B cell (primary cell): ENCODE measurements at regions not wholly inside any gene's neighbourhood (a gene's known extent, or its start where the extent isn't known, plus 50 kb on each side); places are given as distances from the start of the nearest gene placed in this dataset.

ENCODE experiments used
- ATAC-seq: fragments of 200-7000 bp; cut with Tn5 transposase; one replicate; pipeline ENCODE4 v1.10.0; 2021; ENCODE audit warnings: low read depth, mild to moderate bottlenecking, moderate number of reproducible peaks, moderate library complexity
- CTCF ChIA-PET: fragments of 350-600 bp; sonication (Branson Sonifier 250); formaldehyde crosslinking; loops from one replicate; lab custom pipeline; 2021; ENCODE audit warnings: antibody characterized with exemption, inconsistent platforms; lab: Charles Lee
- POLR2A ChIA-PET: fragments of 350-600 bp; sonication (Branson Sonifier 250); formaldehyde crosslinking; loops from one replicate; lab custom pipeline; 2021; ENCODE audit warnings: antibody characterized with exemption; lab: Charles Lee
- DNase-seq: peaks from one replicate; pipeline ENCODE4 v3.0.0; 2013
- H2AFZ ChIP-seq: 2 replicates; pipeline ENCODE4 v1.6.1; 2012; ENCODE audit warnings: mild to moderate bottlenecking, low read depth, low read length; ENCODE audit not compliant: insufficient read depth, poor library complexity, severe bottlenecking
- H3K27ac ChIP-seq, 2 donors: 1 replicate in 1 of 2; 2 replicates in 1 of 2; pipeline ENCODE4 v1.5.1; 2012 to 2013; ENCODE audit warnings: low read length in 2 of 2, mild to moderate bottlenecking in 2 of 2, moderate library complexity in 1 of 2
- H3K27me3 ChIP-seq, 4 experiments: fragments of 200-600 bp in 1 of 4; sonication (generic) in 1 of 4; replicated peaks in 1 of 4; 1 replicate in 2 of 4; 2 replicates in 2 of 4; pipeline versions ENCODE4 v1.6.1 to v1.7.0; 2013 to 2016; ENCODE audit warnings: low read length in 3 of 4, mild to moderate bottlenecking in 2 of 4, mixed read lengths in 1 of 4, moderate library complexity in 1 of 4; ENCODE audit not compliant: insufficient read depth in 4 of 4, control insufficient read depth in 3 of 4; ENCODE audit errors: control extremely low read depth in 1 of 4
- H3K36me3 ChIP-seq, 2 experiments: replicated peaks in 1 of 2; 1 replicate in 1 of 2; 2 replicates in 1 of 2; pipeline versions ENCODE4 v1.6.1 to v1.7.1; 2013; ENCODE audit warnings: low read length in 1 of 2; ENCODE audit not compliant: insufficient read depth in 2 of 2, control insufficient read depth in 1 of 2; ENCODE audit errors: control extremely low read depth in 1 of 2, extremely low read depth in 1 of 2
- H3K4me1 ChIP-seq, 2 donors: fragments of 200-600 bp in 1 of 2; sonication (generic) in 1 of 2; 1 replicate in 1 of 2; 2 replicates in 1 of 2; pipeline versions ENCODE4 v1.5.1 to v1.6.1; 2013 to 2017; ENCODE audit warnings: low read length in 2 of 2; ENCODE audit not compliant: control insufficient read depth in 2 of 2, insufficient read depth in 2 of 2
- H3K4me2 ChIP-seq: replicated peaks from 2 replicates; pipeline ENCODE3; 2012; ENCODE audit warnings: mild to moderate bottlenecking, low read depth, low read length; ENCODE audit not compliant: poor library complexity, severe bottlenecking
- H3K4me3 ChIP-seq, 5 experiments: fragments of 200-600 bp in 1 of 5; sonication (generic) in 1 of 5; 1 replicate in 3 of 5; 2 replicates in 2 of 5; pipeline versions ENCODE4 v1.5.1 to v1.7.0; 2011 to 2016; ENCODE audit warnings: low read length in 4 of 5, mild to moderate bottlenecking in 4 of 5, low read depth in 2 of 5, control low read depth in 1 of 5, moderate library complexity in 1 of 5; ENCODE audit not compliant: insufficient read depth in 1 of 5; ENCODE audit errors: control extremely low read depth in 1 of 5, extremely low read depth in 1 of 5
- H3K79me2 ChIP-seq: fragments of 200-600 bp; sonication (generic); one replicate; pipeline ENCODE4 v1.6.0; 2016; ENCODE audit warnings: low read length; ENCODE audit not compliant: control insufficient read depth, insufficient read depth
- H3K9ac ChIP-seq: fragments of 200-600 bp; sonication (generic); 2 replicates; pipeline ENCODE4 v1.6.1; 2017; ENCODE audit warnings: mild to moderate bottlenecking, low read length, moderate library complexity
- H3K9me3 ChIP-seq, 3 donors: one replicate each; pipeline versions ENCODE4 v1.6.1 to v1.7.1; 2013; ENCODE audit warnings: low read length in 2 of 3; ENCODE audit not compliant: control insufficient read depth in 2 of 3, insufficient read depth in 1 of 3; ENCODE audit errors: control extremely low read depth in 1 of 3
- H4K20me1 ChIP-seq: 2 replicates; pipeline ENCODE4 v1.6.0; 2012; ENCODE audit warnings: mild to moderate bottlenecking, low read length; ENCODE audit not compliant: insufficient read depth, control insufficient read depth, poor library complexity, severe bottlenecking
- H3K27ac Mint-ChIP-seq: one replicate; pipeline ENCODE4 v1.8.0; 2021; ENCODE audit warnings: mixed read lengths
- H3K27me3 Mint-ChIP-seq: one replicate; pipeline ENCODE4 v1.8.0; 2021; ENCODE audit warnings: mixed read lengths
- H3K4me1 Mint-ChIP-seq: one replicate; pipeline ENCODE4 v1.8.0; 2021; ENCODE audit warnings: mixed read lengths
- H3K4me3 Mint-ChIP-seq: one replicate; pipeline ENCODE4 v1.8.0; 2021; ENCODE audit warnings: mixed read lengths
- H3K9me3 Mint-ChIP-seq: one replicate; pipeline ENCODE4 v1.8.0; 2022; ENCODE audit warnings: mixed read lengths; ENCODE audit not compliant: insufficient read depth
- CTCF ChIP-seq: fragments of 200-600 bp; IDR thresholded peaks from one replicate; pipeline ENCODE4 v1.8.0; 2022; ENCODE audit warnings: antibody characterized with exemption, mild to moderate bottlenecking
- EZH2 ChIP-seq: IDR thresholded peaks from 2 replicates; pipeline ENCODE4 v1.6.1; 2012; ENCODE audit warnings: borderline replicate concordance, low read depth, mild to moderate bottlenecking, moderate library complexity, low read length; ENCODE audit not compliant: insufficient read depth, poor library complexity, severe bottlenecking
- WGBS: methylation state at CpG from one replicate; pipeline ENCODE4 v1.1.5; 2013; ENCODE audit warnings: missing lambda C conversion rate; ENCODE audit not compliant: insufficient coverage; 5-methylcytosine and 5-hydroxymethylcytosine counted together
- intact Hi-C: fragments of 100-400 bp; cut with micrococcal nuclease; formaldehyde crosslinking; loops from one replicate; pipeline ENCODE4 v1.10.0; 2022

DNA sequence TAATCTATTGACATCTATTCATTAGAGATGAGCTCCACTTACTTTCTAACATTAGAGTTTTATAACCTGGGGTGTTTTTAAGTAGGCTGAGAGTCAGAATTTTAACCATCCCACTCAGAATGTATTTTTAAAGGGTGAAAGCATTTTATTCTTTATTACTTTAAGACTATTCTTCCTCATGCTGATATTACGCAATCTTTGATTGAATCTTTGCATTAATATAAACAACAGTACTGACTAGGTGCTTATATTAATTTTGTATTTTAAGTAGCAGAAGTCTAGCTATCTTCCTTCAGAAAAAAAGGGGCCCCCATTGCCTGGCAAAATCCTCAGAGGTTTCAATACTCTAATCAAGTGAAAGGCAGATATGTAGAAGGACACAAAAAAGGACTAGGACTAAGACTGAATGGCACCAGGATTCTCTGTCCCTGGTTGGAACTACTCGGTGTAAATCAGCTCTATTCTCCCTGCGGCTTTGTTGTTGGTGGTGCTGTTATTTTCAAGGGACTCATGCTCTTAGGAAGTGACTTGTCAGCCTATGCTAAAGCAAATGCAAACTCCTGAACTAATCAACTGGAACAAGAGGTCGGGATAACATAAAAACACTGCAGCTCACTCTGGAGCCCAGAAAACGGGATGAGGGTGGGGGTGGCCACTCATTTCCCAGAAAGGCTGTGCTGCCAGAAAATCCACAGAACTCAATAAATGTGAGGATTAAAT is 1324.4 kb downstream of the GRIK2 start:
- Mint-ChIP-seq H3K27me3 (no peaks in the 10 kb centered on the region), H3K4me3 (no peak overlapping the region), H3K27ac (no peak overlapping the region), H3K9me3 (peaks cover 2% of the 10 kb centered on the region), H3K4me1 (no peaks in the 10 kb centered on the region)
- no peaks in the 10 kb centered on the region for H3K79me2 ChIP-seq
- intact Hi-C loops = no loop called here
- H3K4me3 ChIP-seq = no peak overlapping the region
- DNase-seq (no peak), ATAC-seq (no peak)
- H3K27me3 ChIP-seq = no peaks in the 10 kb centered on the region
- WGBS = 57% methylated on average over 1 of the region's 5 CpGs
- TF ChIP-seq EZH2 (no peak), CTCF (no peak)
- H3K36me3 ChIP-seq = no peaks in the 10 kb centered on the region
- CTCF ChIA-PET = interaction anchor here (0.6 kb wide), 1 partner anchor 1086 kb away, joined by 4 read pairs; no protein-coding TSS in a partner anchor
- no peaks in the 10 kb centered on the region for H3K9me3 ChIP-seq
- no peak overlapping the region for H3K27ac ChIP-seq
- H3K9ac ChIP-seq = no peak overlapping the region
- POLR2A ChIA-PET = no interaction called here
- no peaks in the 10 kb centered on the region for H3K4me1 ChIP-seq
- H3K4me2 ChIP-seq = no peak overlapping the region
- H2AFZ ChIP-seq = no peak overlapping the region
- no peaks in the 10 kb centered on the region for H4K20me1 ChIP-seq

DNA sequence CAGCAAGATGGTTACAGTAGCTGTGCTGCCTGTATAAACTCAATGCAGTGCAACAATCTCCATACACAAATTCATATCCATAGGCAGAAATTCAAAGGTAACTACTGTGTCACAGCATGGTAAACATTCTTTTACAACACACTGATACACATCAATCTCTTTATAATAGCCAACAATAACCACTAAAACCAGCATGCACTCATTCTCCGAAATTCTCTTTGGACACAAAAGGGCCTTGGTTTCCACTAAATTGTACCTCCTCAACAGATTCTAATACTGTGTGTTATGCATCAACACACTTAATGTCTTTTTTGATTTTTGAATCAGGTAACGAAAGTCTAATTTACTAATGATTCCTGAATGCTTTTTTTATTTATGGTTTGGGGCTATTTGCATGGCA is 1323.7 kb downstream of the GRIK2 start:
- ChIA-PET POLR2A (no interaction called here), CTCF (interaction anchor here (0.6 kb wide), 1 partner anchor 1087 kb away, joined by 4 read pairs; no protein-coding TSS in a partner anchor)
- H3K27ac Mint-ChIP-seq = no peak overlapping the region
- WGBS = 83% methylated on average over 1 of the region's 2 CpGs
- Histone ChIP-seq H3K79me2 (no peaks in the 10 kb centered on the region), H3K4me3 (no peak overlapping the region), H3K4me2 (no peak overlapping the region), H3K27me3 (no peaks in the 10 kb centered on the region), H4K20me1 (no peaks in the 10 kb centered on the region), H3K36me3 (no peaks in the 10 kb centered on the region), H3K27ac (no peak overlapping the region), H2AFZ (no peak overlapping the region), H3K9me3 (no peaks in the 10 kb centered on the region), H3K4me1 (no peaks in the 10 kb centered on the region), H3K9ac (no peak overlapping the region)
- H3K4me3 Mint-ChIP-seq = no peak overlapping the region
- TF ChIP-seq EZH2 = no peak
- TF ChIP-seq CTCF = no peak
- ATAC-seq = no peak
- H3K27me3 Mint-ChIP-seq = no peaks in the 10 kb centered on the region
- no peak for DNase-seq
- H3K4me1 Mint-ChIP-seq = no peaks in the 10 kb centered on the region
- intact Hi-C loops = no loop called here
- peaks cover 2% of the 10 kb centered on the region for H3K9me3 Mint-ChIP-seq
